ENCODE measurements at regions not wholly inside any gene's neighbourhood (a gene's known extent, or its start where the extent isn't known, plus 50 kb on each side); places are given as distances from the start of the nearest gene placed in this dataset.

DNA sequence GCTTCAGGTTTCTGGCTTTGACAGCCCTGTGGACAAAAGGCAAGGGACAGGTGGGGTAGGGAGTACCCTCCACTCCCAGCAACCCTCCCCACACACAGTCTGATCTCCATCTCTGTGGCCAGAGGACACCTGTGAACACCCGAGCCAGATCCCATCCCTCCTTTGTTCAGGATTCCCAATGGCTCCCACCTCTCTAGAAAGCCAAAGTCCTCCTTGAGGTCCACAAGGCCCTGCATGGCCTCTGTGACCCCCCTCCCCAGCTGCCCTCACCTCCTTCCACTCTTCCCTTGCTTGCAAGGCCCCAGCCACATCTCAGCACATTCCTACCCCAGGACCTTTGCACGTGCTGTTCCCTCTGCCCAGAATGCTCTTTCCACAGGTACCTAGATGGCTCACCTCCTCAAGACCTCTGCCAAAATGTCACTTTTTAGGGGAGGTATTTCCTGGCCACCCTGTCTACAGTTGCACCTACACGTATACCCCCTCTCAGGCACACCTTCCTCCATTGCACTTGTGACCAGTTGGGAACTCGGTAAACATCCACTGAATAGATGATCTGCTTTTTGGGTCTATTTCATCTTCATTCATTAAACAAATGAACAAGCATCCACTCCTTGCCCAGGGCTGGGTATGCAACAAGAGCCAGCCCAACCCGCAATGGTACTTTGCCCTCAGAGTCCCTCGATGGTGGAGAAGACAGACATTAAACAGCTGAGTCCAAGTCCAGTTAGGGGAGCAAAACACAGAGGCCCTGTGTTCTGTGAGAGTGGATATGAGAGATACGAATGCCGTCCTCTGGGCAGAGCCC, 107.0 kb downstream of the CRLF3 start (continued):
- TF ChIP-seq, protein P1, sequence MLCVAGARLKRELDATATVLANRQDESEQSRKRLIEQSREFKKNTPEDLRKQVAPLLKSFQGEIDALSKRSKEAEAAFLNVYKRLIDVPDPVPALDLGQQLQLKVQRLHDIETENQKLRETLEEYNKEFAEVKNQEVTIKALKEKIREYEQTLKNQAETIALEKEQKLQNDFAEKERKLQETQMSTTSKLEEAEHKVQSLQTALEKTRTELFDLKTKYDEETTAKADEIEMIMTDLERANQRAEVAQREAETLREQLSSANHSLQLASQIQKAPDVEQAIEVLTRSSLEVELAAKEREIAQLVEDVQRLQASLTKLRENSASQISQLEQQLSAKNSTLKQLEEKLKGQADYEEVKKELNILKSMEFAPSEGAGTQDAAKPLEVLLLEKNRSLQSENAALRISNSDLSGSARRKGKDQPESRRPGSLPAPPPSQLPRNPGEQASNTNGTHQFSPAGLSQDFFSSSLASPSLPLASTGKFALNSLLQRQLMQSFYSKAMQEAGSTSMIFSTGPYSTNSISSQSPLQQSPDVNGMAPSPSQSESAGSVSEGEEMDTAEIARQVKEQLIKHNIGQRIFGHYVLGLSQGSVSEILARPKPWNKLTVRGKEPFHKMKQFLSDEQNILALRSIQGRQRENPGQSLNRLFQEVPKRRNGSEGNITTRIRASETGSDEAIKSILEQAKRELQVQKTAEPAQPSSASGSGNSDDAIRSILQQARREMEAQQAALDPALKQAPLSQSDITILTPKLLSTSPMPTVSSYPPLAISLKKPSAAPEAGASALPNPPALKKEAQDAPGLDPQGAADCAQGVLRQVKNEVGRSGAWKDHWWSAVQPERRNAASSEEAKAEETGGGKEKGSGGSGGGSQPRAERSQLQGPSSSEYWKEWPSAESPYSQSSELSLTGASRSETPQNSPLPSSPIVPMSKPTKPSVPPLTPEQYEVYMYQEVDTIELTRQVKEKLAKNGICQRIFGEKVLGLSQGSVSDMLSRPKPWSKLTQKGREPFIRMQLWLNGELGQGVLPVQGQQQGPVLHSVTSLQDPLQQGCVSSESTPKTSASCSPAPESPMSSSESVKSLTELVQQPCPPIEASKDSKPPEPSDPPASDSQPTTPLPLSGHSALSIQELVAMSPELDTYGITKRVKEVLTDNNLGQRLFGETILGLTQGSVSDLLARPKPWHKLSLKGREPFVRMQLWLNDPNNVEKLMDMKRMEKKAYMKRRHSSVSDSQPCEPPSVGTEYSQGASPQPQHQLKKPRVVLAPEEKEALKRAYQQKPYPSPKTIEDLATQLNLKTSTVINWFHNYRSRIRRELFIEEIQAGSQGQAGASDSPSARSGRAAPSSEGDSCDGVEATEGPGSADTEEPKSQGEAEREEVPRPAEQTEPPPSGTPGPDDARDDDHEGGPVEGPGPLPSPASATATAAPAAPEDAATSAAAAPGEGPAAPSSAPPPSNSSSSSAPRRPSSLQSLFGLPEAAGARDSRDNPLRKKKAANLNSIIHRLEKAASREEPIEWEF (CRISPR knock-in tag; IDR thresholded peaks at IDR 0.05): no peak
- TF ChIP-seq ZNF583 (CRISPR knock-in tag; IDR thresholded peaks at IDR 0.05) (no peak), SMAD4 (CRISPR knock-in tag; conservative IDR thresholded peaks at IDR 0.05) (no peak), PTBP1 (IDR thresholded peaks at IDR 0.05; ENCODE audit: low read depth, low read length) (0 out of 2 replicates have a peak, but pooled peaks have one; percentile 49), ZNF175 (CRISPR knock-in tag; IDR thresholded peaks at IDR 0.05; ENCODE audit: low read depth) (no peak), RBM25 (IDR thresholded peaks at IDR 0.05; ENCODE audit: low read depth, low read length, severe bottlenecking) (peak; percentile 54)
